DOHH2 (cell line): ENCODE measurements at regions not wholly inside any gene's neighbourhood (a gene's known extent, or its start where the extent isn't known, plus 50 kb on each side); places are given as distances from the start of the nearest gene placed in this dataset.

Experiments
- EZH2phosphoT487 ChIP-seq: fragments of 200-600 bp; sonication (generic); IDR thresholded peaks from 2 replicates; pipeline ENCODE4 v1.6.1; 2017; ENCODE audit warnings: borderline replicate concordance, mild to moderate bottlenecking, antibody characterized with exemption, low read length, moderate library complexity, mixed read lengths
- TF ChIP-seq, protein P1 (sequence below): fragments of 200-600 bp; sonication (generic); IDR thresholded peaks from one replicate; pipeline ENCODE4 v1.5.1; 2014; ENCODE audit warnings: antibody characterized with exemption, mild to moderate bottlenecking, low read depth, low read length; ENCODE audit not compliant: poor library complexity, severe bottlenecking

GRCh38 chr3:87489892-87490291 lies 213.5 kb upstream of the POU1F1 start:
- TF ChIP-seq, protein P1, sequence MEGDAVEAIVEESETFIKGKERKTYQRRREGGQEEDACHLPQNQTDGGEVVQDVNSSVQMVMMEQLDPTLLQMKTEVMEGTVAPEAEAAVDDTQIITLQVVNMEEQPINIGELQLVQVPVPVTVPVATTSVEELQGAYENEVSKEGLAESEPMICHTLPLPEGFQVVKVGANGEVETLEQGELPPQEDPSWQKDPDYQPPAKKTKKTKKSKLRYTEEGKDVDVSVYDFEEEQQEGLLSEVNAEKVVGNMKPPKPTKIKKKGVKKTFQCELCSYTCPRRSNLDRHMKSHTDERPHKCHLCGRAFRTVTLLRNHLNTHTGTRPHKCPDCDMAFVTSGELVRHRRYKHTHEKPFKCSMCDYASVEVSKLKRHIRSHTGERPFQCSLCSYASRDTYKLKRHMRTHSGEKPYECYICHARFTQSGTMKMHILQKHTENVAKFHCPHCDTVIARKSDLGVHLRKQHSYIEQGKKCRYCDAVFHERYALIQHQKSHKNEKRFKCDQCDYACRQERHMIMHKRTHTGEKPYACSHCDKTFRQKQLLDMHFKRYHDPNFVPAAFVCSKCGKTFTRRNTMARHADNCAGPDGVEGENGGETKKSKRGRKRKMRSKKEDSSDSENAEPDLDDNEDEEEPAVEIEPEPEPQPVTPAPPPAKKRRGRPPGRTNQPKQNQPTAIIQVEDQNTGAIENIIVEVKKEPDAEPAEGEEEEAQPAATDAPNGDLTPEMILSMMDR: no peak
- no peak for TF ChIP-seq EZH2phosphoT487
